Stomach (tissue), 8 donors: ENCODE measurements at regions not wholly inside any gene's neighbourhood (a gene's known extent, or its start where the extent isn't known, plus 50 kb on each side); places are given as distances from the start of the nearest gene placed in this dataset.

ENCODE experiments used
- DNase-seq, 2 donors: peaks; one replicate each; pipeline versions ENCODE4 v3.0.0 to v3.0.0-alpha.2; 2013 to 2019
- H3K27ac ChIP-seq, 5 donors: fragments of 200-600 bp in 4 of 5; sonication (generic) in 4 of 5; one replicate each; pipeline ENCODE4 v1.5.1; 2013 to 2019; ENCODE audit warnings: mild to moderate bottlenecking in 1 of 5, moderate library complexity in 1 of 5
- H3K27me3 ChIP-seq, 3 donors: fragments of 200-600 bp; sonication (generic); one replicate each; pipeline ENCODE4 v1.5.1; 2017 to 2019; ENCODE audit warnings: mixed run types in 1 of 3
- H3K36me3 ChIP-seq, 4 donors: fragments of 200-600 bp; sonication (generic); 1 replicate in 3 of 4; 2 replicates in 1 of 4; pipeline ENCODE4 v1.5.1; 2016 to 2019
- H3K4me1 ChIP-seq, 4 donors: fragments of 200-600 bp; sonication (generic); one replicate each; pipeline ENCODE4 v1.5.1; 2016 to 2019
- H3K4me3 ChIP-seq, 4 donors: fragments of 200-600 bp; sonication (generic) in 3 of 4; one replicate each; pipeline ENCODE4 v1.5.1; 2016 to 2019; ENCODE audit warnings: mild to moderate bottlenecking in 1 of 4
- H3K9me3 ChIP-seq, 4 donors: fragments of 200-600 bp; sonication (generic); one replicate each; pipeline ENCODE4 v1.5.1; 2016 to 2019
- EP300 ChIP-seq: sonication (generic); formaldehyde crosslinking; IDR thresholded peaks from one replicate; pipeline ENCODE4 v1.6.1; 2017; ENCODE audit warnings: antibody characterized with exemption
- POLR2A ChIP-seq, 4 donors: fragments of 450-650 bp; IDR thresholded peaks; one replicate each; pipeline ENCODE4 v1.6.1; 2016; ENCODE audit warnings: antibody characterized with exemption in 4 of 4, control low read depth in 2 of 4, mild to moderate bottlenecking in 1 of 4, moderate library complexity in 1 of 4
- POLR2AphosphoS5 ChIP-seq, 3 donors: sonication (generic); formaldehyde crosslinking; IDR thresholded peaks; one replicate each; pipeline ENCODE4 v1.6.1; 2016; ENCODE audit warnings: antibody characterized with exemption in 3 of 3
- WGBS, 5 donors: extraction: QIAGEN DNeasy Blood & Tissue Kit in 3 of 5; methylation state at CpG; one replicate each; pipeline versions ENCODE4 v1.1.5 to v1.1.7; 2013 to 2018; 5-methylcytosine and 5-hydroxymethylcytosine counted together
- intact Hi-C: fragments of 100-400 bp; cut with DNase I; formaldehyde crosslinking; loops from one replicate; pipeline ENCODE4 v1.15.1; 2023; ENCODE audit warnings: low total_unique reads
- TF ChIP-seq, protein P1 (sequence below), 7 experiments: fragments of 450-650 bp in 4 of 7; fragments of 200-600 bp in 3 of 7; sonication (generic) in 3 of 7; IDR thresholded peaks; one replicate each; pipeline ENCODE4 v1.5.1; 2016 to 2019; ENCODE audit warnings: antibody characterized with exemption in 7 of 7, control low read depth in 2 of 7, mild to moderate bottlenecking in 1 of 7
- donor health status: healthy with polysubstance abuse.
- donor health status: Bipolar disorder and iron deficiency.
- donor health status: healthy.

DNA sequence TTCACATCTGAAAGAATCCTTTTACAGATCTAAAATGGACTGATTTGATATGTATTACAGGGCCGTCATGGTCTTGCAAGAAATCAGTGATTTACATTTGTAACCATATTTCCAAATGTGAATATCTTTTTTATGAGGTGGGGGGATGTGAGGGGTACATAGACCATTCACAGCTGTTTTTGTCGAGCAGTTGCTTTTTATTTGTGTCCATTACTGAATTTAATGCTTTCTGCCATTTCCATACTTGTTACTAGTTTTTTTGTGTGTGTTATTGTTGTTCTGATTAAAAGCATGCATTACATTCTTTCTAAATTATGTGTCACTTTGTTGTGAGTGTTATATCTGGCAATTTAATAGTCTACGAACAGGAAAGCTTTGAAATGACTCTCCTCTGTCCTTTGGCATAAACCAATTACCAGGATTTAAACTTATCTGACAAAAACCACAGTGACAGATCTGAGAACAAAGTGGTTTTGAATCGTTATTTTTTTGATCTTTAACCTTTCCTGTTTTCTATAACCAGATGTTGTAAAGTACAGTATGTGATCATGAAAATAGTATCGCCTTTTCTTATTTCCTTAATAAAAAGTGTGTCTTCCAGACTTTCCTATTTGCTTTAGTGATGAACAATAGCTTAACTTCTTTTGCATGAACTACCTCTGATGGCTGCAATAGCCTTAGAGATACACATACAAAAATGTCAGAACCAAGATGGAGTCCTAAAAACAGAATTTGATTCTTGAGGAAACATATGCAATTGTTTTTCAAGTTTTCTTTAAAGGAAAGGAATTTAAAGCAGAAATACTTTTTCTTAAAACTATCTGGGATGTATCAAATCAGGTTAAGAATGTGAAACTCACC lies 354.2 kb upstream of the ACVR2A start:
- Histone ChIP-seq H3K9me3 (no peaks in the 10 kb centered on the region), H3K4me3 (no peak overlapping the region), H3K27ac (no peak overlapping the region), H3K4me1 (no peaks in the 10 kb centered on the region), H3K27me3 (no peaks in the 10 kb centered on the region), H3K36me3 (no peaks in the 10 kb centered on the region)
- WGBS, 5 donors: 64 to 71% (median 66%) methylated on average over 5 of the region's 5 CpGs
- no peak for DNase-seq
- TF ChIP-seq, protein P1, sequence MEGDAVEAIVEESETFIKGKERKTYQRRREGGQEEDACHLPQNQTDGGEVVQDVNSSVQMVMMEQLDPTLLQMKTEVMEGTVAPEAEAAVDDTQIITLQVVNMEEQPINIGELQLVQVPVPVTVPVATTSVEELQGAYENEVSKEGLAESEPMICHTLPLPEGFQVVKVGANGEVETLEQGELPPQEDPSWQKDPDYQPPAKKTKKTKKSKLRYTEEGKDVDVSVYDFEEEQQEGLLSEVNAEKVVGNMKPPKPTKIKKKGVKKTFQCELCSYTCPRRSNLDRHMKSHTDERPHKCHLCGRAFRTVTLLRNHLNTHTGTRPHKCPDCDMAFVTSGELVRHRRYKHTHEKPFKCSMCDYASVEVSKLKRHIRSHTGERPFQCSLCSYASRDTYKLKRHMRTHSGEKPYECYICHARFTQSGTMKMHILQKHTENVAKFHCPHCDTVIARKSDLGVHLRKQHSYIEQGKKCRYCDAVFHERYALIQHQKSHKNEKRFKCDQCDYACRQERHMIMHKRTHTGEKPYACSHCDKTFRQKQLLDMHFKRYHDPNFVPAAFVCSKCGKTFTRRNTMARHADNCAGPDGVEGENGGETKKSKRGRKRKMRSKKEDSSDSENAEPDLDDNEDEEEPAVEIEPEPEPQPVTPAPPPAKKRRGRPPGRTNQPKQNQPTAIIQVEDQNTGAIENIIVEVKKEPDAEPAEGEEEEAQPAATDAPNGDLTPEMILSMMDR (IDR thresholded peaks at IDR 0.05): no peak
- TF ChIP-seq POLR2A (IDR thresholded peaks at IDR 0.05) (no peak), EP300 (no peak), POLR2AphosphoS5 (IDR thresholded peaks at IDR 0.05) (no peak)
- intact Hi-C loops: no loop called here

DNA sequence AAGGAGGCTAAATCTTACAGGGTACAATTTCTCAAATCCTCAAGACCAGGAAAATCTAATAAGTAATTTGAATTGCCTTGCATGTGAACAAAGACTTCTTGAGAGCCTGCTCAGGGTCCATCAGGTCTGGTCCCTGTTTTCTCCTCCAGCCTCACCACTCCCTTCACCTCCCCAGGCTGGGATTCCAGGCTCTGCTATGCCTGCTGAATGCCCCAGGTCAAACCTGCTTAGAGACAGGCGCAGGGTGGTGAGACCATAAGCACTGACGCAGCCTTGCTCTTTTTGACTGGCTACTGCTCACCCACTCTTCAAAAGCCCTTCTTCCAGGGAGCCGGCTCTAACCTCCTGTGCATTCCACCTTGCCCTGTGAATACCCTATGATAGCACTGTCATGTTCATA lies 356.4 kb upstream of the ACVR2A start:
- intact Hi-C loops: no loop called here
- H3K27ac ChIP-seq: no peak overlapping the region
- H3K27me3 ChIP-seq: no peaks in the 10 kb centered on the region
- no peaks in the 10 kb centered on the region for H3K36me3 ChIP-seq
- DNase-seq: no peak
- H3K4me3 ChIP-seq: no peak overlapping the region
- H3K9me3 ChIP-seq: no peaks in the 10 kb centered on the region
- WGBS, 5 donors: 95 to 100% (median 96%) methylated on average over 3 of the region's 3 CpGs
- H3K4me1 ChIP-seq: no peaks in the 10 kb centered on the region
- TF ChIP-seq POLR2AphosphoS5 (IDR thresholded peaks at IDR 0.05) (no peak), POLR2A (IDR thresholded peaks at IDR 0.05) (no peak), EP300 (no peak)
- TF ChIP-seq, protein P1 (IDR thresholded peaks at IDR 0.05): no peak

DNA sequence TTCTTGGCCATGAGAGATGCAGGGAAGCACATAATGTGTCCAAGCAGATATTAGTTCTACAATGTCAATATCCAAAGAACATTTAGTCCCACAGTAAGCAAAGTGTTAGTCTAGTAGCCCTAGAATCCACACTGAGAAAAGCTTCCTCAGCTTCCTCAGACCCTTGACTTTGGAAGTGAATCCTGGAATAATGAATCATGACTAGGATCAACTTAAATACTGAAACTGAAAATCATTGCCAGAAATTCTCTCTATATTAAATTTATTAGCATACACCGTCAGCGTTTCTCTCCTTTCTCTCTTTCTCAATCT lies 356.9 kb upstream of the ACVR2A start:
- Histone ChIP-seq H3K9me3 (no peaks in the 10 kb centered on the region), H3K27ac (no peak overlapping the region), H3K27me3 (no peaks in the 10 kb centered on the region), H3K4me1 (no peaks in the 10 kb centered on the region), H3K36me3 (no peaks in the 10 kb centered on the region), H3K4me3 (no peak overlapping the region)
- WGBS, 5 donors: 77 to 92% (median 90%) methylated on average over 2 of the region's 2 CpGs
- TF ChIP-seq POLR2A (IDR thresholded peaks at IDR 0.05) (no peak), EP300 (no peak), POLR2AphosphoS5 (IDR thresholded peaks at IDR 0.05) (no peak)
- TF ChIP-seq, protein P1 (IDR thresholded peaks at IDR 0.05): no peak
- no peak for DNase-seq
- intact Hi-C loops: no loop called here

DNA sequence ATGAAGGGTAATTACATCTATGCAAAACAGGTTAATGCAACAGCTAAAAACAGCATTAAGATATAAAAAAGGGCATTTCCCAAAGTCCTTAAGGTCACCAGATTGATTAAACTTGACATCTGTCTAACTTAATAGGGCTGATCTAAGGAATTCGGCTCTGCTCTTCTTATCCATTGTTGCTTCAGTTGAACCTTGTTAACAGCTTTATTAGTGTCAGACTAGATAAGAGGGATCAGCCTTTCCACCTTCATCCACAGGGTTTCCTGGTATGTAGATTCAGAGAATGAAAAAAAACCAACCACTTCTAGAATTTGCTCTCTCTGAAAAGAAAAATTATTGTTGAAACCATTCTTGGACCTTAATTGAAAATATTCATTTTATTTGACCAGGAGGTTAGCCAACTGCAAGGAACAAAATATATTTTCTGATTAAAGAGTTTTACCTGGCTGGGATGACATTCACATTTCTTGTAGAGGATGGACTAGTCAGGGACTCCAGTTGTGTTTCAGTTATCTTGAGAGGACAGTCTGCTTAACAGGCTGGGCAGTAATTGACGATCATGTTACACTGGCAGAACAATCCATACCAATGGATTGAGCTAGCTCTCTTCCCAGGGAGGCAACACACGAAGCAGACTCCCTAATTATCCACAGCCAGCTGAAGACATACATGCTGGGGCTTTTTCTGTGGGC lies 357.4 kb upstream of the ACVR2A start:
- Histone ChIP-seq H3K27me3 (no peaks in the 10 kb centered on the region), H3K27ac (no peak overlapping the region), H3K4me3 (no peak overlapping the region), H3K4me1 (no peaks in the 10 kb centered on the region), H3K9me3 (no peaks in the 10 kb centered on the region), H3K36me3 (no peaks in the 10 kb centered on the region)
- intact Hi-C loops: no loop called here
- TF ChIP-seq EP300 (no peak), POLR2A (IDR thresholded peaks at IDR 0.05) (no peak), POLR2AphosphoS5 (IDR thresholded peaks at IDR 0.05) (no peak)
- TF ChIP-seq, protein P1 (IDR thresholded peaks at IDR 0.05): no peak
- no peak for DNase-seq
- WGBS, 5 donors: 49 to 70% (median 62%) methylated on average over 3 of the region's 3 CpGs
